ENCODE measurements at regions not wholly inside any gene's neighbourhood (a gene's known extent, or its start where the extent isn't known, plus 50 kb on each side); places are given as distances from the start of the nearest gene placed in this dataset.
"Not testable (repeated sequence)": the region's sequence is repeated elsewhere in the genome, so short reads cannot be mapped to it uniquely, and the experiment has no call there.

GRCh38 chr7:110296321-110296720 is 794.6 kb upstream of the LRRN3 start:
- no peak for TF ChIP-seq CTCF (IDR thresholded peaks at IDR 0.05)
- no peak for DNase-seq (ENCODE audit: low spot score)

GRCh38 chr7:110307776-110308175 is 783.2 kb upstream of the LRRN3 start:
- no peak for DNase-seq (ENCODE audit: low spot score)
- no peak overlapping the region for H3K4me3 ChIP-seq
- no peak overlapping the region for H3K27ac ChIP-seq
- no peak for TF ChIP-seq CTCF (IDR thresholded peaks at IDR 0.05)

More at GRCh38 chr7:110296321-110296720, 794.6 kb upstream of the LRRN3 start:
- Histone ChIP-seq H3K4me3 (no peak overlapping the region), H3K27ac (no peak overlapping the region)

- no peak for TF ChIP-seq CTCF (IDR thresholded peaks at IDR 0.05)
- DNase-seq (ENCODE audit: low spot score) = no peak
- Histone ChIP-seq H3K27ac (no peak overlapping the region), H3K4me3 (no peak overlapping the region)
Observed at GRCh38 chr7:110308791-110309190, 782.1 kb upstream of the LRRN3 start.

GRCh38 chr7:110309941-110310340 is 781.0 kb upstream of the LRRN3 start:
- Histone ChIP-seq H3K27ac (no peak overlapping the region), H3K4me3 (no peak overlapping the region)
- TF ChIP-seq CTCF (IDR thresholded peaks at IDR 0.05) = no peak

GRCh38 chr7:110311556-110311955 is 779.4 kb upstream of the LRRN3 start:
- TF ChIP-seq CTCF (IDR thresholded peaks at IDR 0.05) = no peak
- no peak for DNase-seq (ENCODE audit: low spot score)
- no peak overlapping the region for H3K4me3 ChIP-seq
- H3K27ac ChIP-seq = no peak overlapping the region

More at GRCh38 chr7:110309941-110310340, 781.0 kb upstream of the LRRN3 start:
- no peak for DNase-seq (ENCODE audit: low spot score)

GRCh38 chr7:110317541-110318265 is 773.2 kb upstream of the LRRN3 start:
- DNase-seq (ENCODE audit: low spot score) = no peak
- TF ChIP-seq CTCF (IDR thresholded peaks at IDR 0.05) = no peak
- Histone ChIP-seq H3K4me3 (no peak overlapping the region), H3K27ac (no peak overlapping the region)

- not testable (repeated sequence) for H3K4me3 ChIP-seq; H3K27ac ChIP-seq; DNase-seq (ENCODE audit: low spot score)
Observed at GRCh38 chr7:110320285-110320684, 770.6 kb upstream of the LRRN3 start.
